ENCODE measurements at regions not wholly inside any gene's neighbourhood (a gene's known extent, or its start where the extent isn't known, plus 50 kb on each side); places are given as distances from the start of the nearest gene placed in this dataset.

GRCh38 chr4:23741681-23742191 is 148.1 kb downstream of the PPARGC1A start:
- Histone ChIP-seq H3K9me3 (no peaks in the 10 kb centered on the region), H3K27me3 (no peaks in the 10 kb centered on the region), H3K4me1 (no peaks in the 10 kb centered on the region), H3K27ac (no peak overlapping the region), H3K4me3 (no peak overlapping the region), H3K36me3 (no peaks in the 10 kb centered on the region)
- no peak for DNase-seq
- intact Hi-C loops (cut with DNase I) = no loop called here
- TF ChIP-seq, protein P1, sequence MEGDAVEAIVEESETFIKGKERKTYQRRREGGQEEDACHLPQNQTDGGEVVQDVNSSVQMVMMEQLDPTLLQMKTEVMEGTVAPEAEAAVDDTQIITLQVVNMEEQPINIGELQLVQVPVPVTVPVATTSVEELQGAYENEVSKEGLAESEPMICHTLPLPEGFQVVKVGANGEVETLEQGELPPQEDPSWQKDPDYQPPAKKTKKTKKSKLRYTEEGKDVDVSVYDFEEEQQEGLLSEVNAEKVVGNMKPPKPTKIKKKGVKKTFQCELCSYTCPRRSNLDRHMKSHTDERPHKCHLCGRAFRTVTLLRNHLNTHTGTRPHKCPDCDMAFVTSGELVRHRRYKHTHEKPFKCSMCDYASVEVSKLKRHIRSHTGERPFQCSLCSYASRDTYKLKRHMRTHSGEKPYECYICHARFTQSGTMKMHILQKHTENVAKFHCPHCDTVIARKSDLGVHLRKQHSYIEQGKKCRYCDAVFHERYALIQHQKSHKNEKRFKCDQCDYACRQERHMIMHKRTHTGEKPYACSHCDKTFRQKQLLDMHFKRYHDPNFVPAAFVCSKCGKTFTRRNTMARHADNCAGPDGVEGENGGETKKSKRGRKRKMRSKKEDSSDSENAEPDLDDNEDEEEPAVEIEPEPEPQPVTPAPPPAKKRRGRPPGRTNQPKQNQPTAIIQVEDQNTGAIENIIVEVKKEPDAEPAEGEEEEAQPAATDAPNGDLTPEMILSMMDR (IDR thresholded peaks at IDR 0.05) = no peak
- no peak for TF ChIP-seq POLR2A (IDR thresholded peaks at IDR 0.05)

DNA sequence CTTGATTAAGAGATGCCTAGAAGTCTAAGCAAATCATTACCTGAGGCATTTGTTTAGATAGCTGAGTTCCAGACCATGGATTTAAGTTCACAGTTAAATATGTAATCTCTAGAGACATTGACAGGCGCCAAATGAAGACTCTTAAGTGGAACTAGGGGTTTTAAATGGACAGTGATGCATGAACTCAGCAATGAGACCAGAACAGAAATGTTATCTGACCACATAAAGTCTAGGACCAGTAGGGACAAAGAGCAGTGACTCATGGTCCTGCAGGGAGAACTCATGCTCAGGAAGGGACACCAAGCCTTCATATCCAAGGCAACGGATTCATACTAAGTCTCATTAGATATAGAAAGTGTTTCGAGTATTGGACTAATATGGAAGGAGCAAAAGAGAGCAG is 152.3 kb downstream of the PPARGC1A start:
- Histone ChIP-seq H3K9me3 (no peaks in the 10 kb centered on the region), H3K27ac (no peak overlapping the region), H3K27me3 (no peaks in the 10 kb centered on the region), H3K4me3 (no peak overlapping the region), H3K4me1 (no peaks in the 10 kb centered on the region), H3K36me3 (no peaks in the 10 kb centered on the region)
- intact Hi-C loops (cut with DNase I) = no loop called here
- no peak for DNase-seq
- TF ChIP-seq POLR2A (IDR thresholded peaks at IDR 0.05) = no peak
- TF ChIP-seq, protein P1 (IDR thresholded peaks at IDR 0.05) = no peak
- 71% methylated on average over 2 to 3 of the region's 3 CpGs for WGBS, 2 donors

GRCh38 chr4:23736466-23736865 is 153.4 kb downstream of the PPARGC1A start:
- intact Hi-C loops (cut with DNase I) = no loop called here
- Histone ChIP-seq H3K4me3 (no peak overlapping the region), H3K27ac (no peak overlapping the region), H3K27me3 (no peaks in the 10 kb centered on the region), H3K4me1 (no peaks in the 10 kb centered on the region), H3K36me3 (no peaks in the 10 kb centered on the region), H3K9me3 (no peaks in the 10 kb centered on the region)
- TF ChIP-seq POLR2A (IDR thresholded peaks at IDR 0.05) = no peak
- TF ChIP-seq, protein P1 (IDR thresholded peaks at IDR 0.05) = no peak
- DNase-seq = no peak
- WGBS, 2 donors = 44 to 65% methylated on average over 1 of the region's 1 CpG

DNA sequence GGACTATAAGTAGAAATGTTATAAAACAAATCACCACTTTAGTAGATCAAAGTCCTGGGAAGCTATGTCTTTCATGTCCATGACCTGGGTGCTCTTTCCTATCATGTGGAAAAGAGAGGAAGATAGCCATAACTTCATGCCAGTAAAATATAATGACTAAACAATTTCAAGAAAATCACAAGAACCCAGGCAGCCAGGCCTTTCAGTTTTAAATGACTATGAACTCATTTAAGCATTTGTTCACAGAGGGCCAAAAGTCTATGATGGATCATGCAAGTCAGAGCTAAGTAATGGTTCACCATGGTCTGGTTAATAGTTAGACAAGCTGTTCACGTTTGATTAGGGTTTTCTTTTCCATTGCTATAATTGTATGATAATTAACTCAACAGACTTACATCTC is 155.8 kb downstream of the PPARGC1A start:
- no peaks in the 10 kb centered on the region for H3K27me3 ChIP-seq
- H3K4me1 ChIP-seq = no peaks in the 10 kb centered on the region
- WGBS, 2 donors = 44 to 60% methylated on average over 1 of the region's 1 CpG
- intact Hi-C loops (cut with DNase I) = no loop called here
- H3K27ac ChIP-seq = no peak overlapping the region
- no peaks in the 10 kb centered on the region for H3K9me3 ChIP-seq
- no peak for DNase-seq
- no peak overlapping the region for H3K4me3 ChIP-seq
- TF ChIP-seq POLR2A (IDR thresholded peaks at IDR 0.05) = no peak
- TF ChIP-seq, protein P1 (IDR thresholded peaks at IDR 0.05) = no peak
- H3K36me3 ChIP-seq = no peaks in the 10 kb centered on the region

GRCh38 chr4:23733476-23733875 is 156.4 kb downstream of the PPARGC1A start:
- H3K4me3 ChIP-seq = no peak overlapping the region
- WGBS, 2 donors = 61 to 65% methylated on average over 2 of the region's 2 CpGs
- H3K36me3 ChIP-seq = no peaks in the 10 kb centered on the region
- intact Hi-C loops (cut with DNase I) = no loop called here
- no peaks in the 10 kb centered on the region for H3K4me1 ChIP-seq
- TF ChIP-seq, protein P1 (IDR thresholded peaks at IDR 0.05) = no peak
- TF ChIP-seq POLR2A (IDR thresholded peaks at IDR 0.05) = no peak
- no peak for DNase-seq
- H3K27ac ChIP-seq = no peak overlapping the region
- H3K27me3 ChIP-seq = no peaks in the 10 kb centered on the region
- no peaks in the 10 kb centered on the region for H3K9me3 ChIP-seq
